ENCODE measurements at regions not wholly inside any gene's neighbourhood (a gene's known extent, or its start where the extent isn't known, plus 50 kb on each side); places are given as distances from the start of the nearest gene placed in this dataset.

DNA sequence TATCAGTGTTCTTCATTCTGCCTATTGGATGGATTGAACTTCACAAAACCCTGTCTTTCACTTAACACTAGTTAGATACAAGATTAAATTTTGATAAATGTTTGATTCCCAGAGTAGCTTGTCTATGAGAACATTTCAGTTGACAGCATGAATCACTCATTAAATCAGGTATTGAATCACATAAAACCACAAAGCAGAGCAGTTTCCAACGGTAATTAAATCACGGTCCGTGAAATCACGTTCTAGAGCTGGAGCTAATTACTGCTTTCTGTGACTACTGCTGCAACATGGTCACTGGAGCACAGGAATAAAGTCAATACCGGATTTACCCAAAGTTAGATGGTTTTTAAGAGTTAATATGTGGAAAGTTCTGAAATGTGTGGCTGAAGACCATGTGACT lies 257.8 kb upstream of the PCDH15 start:
- no peaks in the 10 kb centered on the region for H3K4me1 Mint-ChIP-seq
- H3K27ac Mint-ChIP-seq = no peak overlapping the region
- no peaks in the 10 kb centered on the region for H3K9me3 ChIP-seq (ENCODE audit: control insufficient read depth in 1 of 2, low read length in 2 of 2)
- intact Hi-C loops (cut with micrococcal nuclease) = no loop called here
- H3K27ac ChIP-seq (ENCODE audit: low read depth, low read length) = no peak overlapping the region
- no peaks in the 10 kb centered on the region for H3K27me3 Mint-ChIP-seq
- H3K4me1 ChIP-seq (ENCODE audit: insufficient read depth, low read length) = no peaks in the 10 kb centered on the region
- DNase-seq = no peak
- no peaks in the 10 kb centered on the region for H3K36me3 Mint-ChIP-seq
- no peaks in the 10 kb centered on the region for H3K27me3 ChIP-seq (ENCODE audit: insufficient read depth, low read length)
- ChIA-PET POLR2A (ENCODE audit: partially characterized antibody) (no interaction called here), CTCF (ENCODE audit: partially characterized antibody) (no interaction called here)
- H3K4me3 ChIP-seq (ENCODE audit: low read length in 2 of 2) = no peak overlapping the region
- H3K4me3 Mint-ChIP-seq = no peak overlapping the region
- H3K9me3 Mint-ChIP-seq = peaks cover 0 to 23% (median 6%) of the 10 kb centered on the region in 8 donors
- no peaks in the 10 kb centered on the region for H3K36me3 ChIP-seq (ENCODE audit: insufficient read depth, low read length)

DNA sequence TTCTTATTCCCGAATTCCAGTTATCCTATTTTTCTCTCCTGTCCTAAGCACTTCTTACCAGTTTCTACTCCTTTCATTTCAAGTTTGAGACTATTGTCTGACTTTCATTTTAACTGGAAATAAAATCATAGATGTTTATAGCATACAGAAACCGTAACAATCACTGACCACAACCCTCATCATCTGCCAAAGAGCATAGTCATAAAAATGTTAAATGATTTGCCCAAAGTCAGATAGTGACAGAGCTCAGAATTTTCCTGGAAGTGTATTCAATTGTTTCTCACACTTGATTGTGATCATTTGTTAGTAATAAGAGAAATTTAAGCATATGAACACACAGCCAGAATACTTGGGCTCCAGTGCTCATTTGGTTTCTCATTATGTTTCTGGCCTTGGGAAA lies 250.5 kb upstream of the PCDH15 start:
- intact Hi-C loops (cut with micrococcal nuclease) = no loop called here
- Histone ChIP-seq H3K27ac (ENCODE audit: low read depth, low read length) (no peak overlapping the region), H3K4me3 (ENCODE audit: low read length in 2 of 2) (no peak overlapping the region), H3K27me3 (ENCODE audit: insufficient read depth, low read length) (no peaks in the 10 kb centered on the region), H3K4me1 (ENCODE audit: insufficient read depth, low read length) (no peaks in the 10 kb centered on the region), H3K9me3 (ENCODE audit: control insufficient read depth in 1 of 2, low read length in 2 of 2) (no peaks in the 10 kb centered on the region), H3K36me3 (ENCODE audit: insufficient read depth, low read length) (no peaks in the 10 kb centered on the region)
- H3K27ac Mint-ChIP-seq = no peak overlapping the region
- DNase-seq = no peak
- CTCF ChIA-PET (ENCODE audit: partially characterized antibody) = no interaction called here
- no peaks in the 10 kb centered on the region for H3K36me3 Mint-ChIP-seq
- H3K4me3 Mint-ChIP-seq = no peak overlapping the region
- POLR2A ChIA-PET (ENCODE audit: partially characterized antibody) = no interaction called here
- H3K4me1 Mint-ChIP-seq = peaks cover 0 to 2% (median 0%) of the 10 kb centered on the region in 4 donors
- peaks cover 0 to 11% (median 7%) of the 10 kb centered on the region in 8 donors for H3K9me3 Mint-ChIP-seq
- no peaks in the 10 kb centered on the region for H3K27me3 Mint-ChIP-seq

DNA sequence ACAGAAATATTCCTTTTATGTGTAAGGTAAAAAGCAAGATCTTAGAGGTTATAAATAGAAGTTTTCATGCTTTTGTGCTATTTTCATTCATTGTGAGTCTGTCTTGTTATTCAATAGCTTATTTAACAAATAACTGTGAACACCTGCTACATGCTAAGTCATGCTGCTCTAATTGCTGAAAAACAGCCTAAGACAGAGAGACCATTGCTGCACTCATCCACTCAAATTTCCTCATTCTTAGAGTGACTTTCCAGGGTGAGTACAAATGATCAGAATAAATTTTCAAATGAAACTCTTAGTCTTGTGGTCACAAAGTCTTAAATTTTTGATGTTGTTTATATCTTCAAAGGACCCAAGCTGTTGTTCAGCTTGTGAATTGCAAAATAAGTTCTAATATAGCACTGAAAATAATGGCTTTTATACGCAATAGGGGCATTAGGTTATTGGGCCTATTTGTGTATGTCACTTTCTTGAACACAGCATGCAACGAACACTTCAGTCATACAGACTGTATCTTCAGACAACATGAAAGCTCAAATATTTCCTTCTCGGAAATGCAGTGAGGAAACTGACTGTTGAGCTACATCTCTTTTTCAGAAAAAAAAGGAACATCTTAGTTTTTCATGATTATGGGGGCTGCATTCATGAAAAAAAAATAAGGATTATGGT lies 247.9 kb upstream of the PCDH15 start:
- intact Hi-C loops (cut with micrococcal nuclease) = no loop called here
- H3K4me1 Mint-ChIP-seq = peaks cover 0 to 2% (median 0%) of the 10 kb centered on the region in 4 donors
- no peak overlapping the region for H3K27ac Mint-ChIP-seq
- no peaks in the 10 kb centered on the region for H3K9me3 ChIP-seq (ENCODE audit: control insufficient read depth in 1 of 2, low read length in 2 of 2)
- CTCF ChIA-PET (ENCODE audit: partially characterized antibody) = no interaction called here
- H3K36me3 ChIP-seq (ENCODE audit: insufficient read depth, low read length) = no peaks in the 10 kb centered on the region
- no peak overlapping the region for H3K27ac ChIP-seq (ENCODE audit: low read depth, low read length)
- H3K36me3 Mint-ChIP-seq = no peaks in the 10 kb centered on the region
- DNase-seq = no peak
- H3K27me3 Mint-ChIP-seq = no peaks in the 10 kb centered on the region
- POLR2A ChIA-PET (ENCODE audit: partially characterized antibody) = no interaction called here
- no peak overlapping the region for H3K4me3 ChIP-seq (ENCODE audit: low read length in 2 of 2)
- no peaks in the 10 kb centered on the region for H3K4me1 ChIP-seq (ENCODE audit: insufficient read depth, low read length)
- H3K4me3 Mint-ChIP-seq = no peak overlapping the region
- H3K27me3 ChIP-seq (ENCODE audit: insufficient read depth, low read length) = no peaks in the 10 kb centered on the region
- H3K9me3 Mint-ChIP-seq = peaks cover 0 to 7% (median 4%) of the 10 kb centered on the region in 8 donors

DNA sequence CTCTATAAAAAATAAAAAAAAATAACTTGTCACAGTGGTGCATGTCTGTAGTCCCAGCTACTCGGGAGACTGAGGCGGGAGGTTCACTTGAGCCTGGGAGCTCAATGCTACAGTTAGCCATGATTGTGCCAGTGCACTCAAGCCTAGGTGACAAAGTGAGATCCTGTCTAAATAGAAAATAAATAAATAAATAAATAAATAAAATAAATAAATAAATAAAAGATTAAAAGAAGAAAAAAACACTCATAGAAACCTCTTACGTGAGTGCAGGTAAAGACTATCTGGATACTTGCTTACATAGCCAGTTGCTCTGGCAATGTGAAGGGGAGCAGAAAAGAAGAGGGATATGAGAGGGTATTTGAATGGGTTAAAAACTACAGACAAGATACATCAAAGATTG lies 242.5 kb upstream of the PCDH15 start:
- Mint-ChIP-seq H3K9me3 (peaks cover 0 to 12% (median 7%) of the 10 kb centered on the region in 8 donors), H3K4me3 (no peak overlapping the region), H3K4me1 (no peaks in the 10 kb centered on the region), H3K27me3 (no peaks in the 10 kb centered on the region), H3K27ac (no peak overlapping the region), H3K36me3 (no peaks in the 10 kb centered on the region)
- H3K4me1 ChIP-seq (ENCODE audit: insufficient read depth, low read length) = no peaks in the 10 kb centered on the region
- H3K4me3 ChIP-seq (ENCODE audit: low read length in 2 of 2) = no peak overlapping the region
- POLR2A ChIA-PET (ENCODE audit: partially characterized antibody) = no interaction called here
- CTCF ChIA-PET (ENCODE audit: partially characterized antibody) = no interaction called here
- H3K9me3 ChIP-seq (ENCODE audit: control insufficient read depth in 1 of 2, low read length in 2 of 2) = no peaks in the 10 kb centered on the region
- H3K27me3 ChIP-seq (ENCODE audit: insufficient read depth, low read length) = no peaks in the 10 kb centered on the region
- no peaks in the 10 kb centered on the region for H3K36me3 ChIP-seq (ENCODE audit: insufficient read depth, low read length)
- H3K27ac ChIP-seq (ENCODE audit: low read depth, low read length) = no peak overlapping the region
- no peak for DNase-seq
- intact Hi-C loops (cut with micrococcal nuclease) = no loop called here

DNA sequence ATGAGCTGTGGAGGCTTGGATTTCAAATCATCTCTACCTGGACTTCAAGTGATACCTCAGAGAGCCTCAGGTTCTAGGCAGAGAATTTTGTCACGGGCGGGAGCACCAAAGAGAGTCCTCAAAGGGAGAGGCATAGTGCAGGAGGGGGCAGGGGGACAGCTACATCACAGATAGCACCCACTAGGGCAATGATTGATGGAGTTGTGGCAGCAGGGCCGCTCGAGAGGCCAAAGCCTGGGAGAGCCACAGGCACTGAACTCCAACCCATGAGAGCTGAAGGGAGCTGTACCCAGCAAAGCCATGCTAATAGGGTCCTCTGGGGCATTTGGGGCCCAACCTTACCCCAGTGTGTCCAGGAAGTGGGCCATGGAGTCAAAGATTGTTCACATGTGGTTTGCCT lies 232.0 kb upstream of the PCDH15 start:
- intact Hi-C loops (cut with micrococcal nuclease) = no loop called here
- H3K36me3 ChIP-seq (ENCODE audit: insufficient read depth, low read length) = no peaks in the 10 kb centered on the region

DNA sequence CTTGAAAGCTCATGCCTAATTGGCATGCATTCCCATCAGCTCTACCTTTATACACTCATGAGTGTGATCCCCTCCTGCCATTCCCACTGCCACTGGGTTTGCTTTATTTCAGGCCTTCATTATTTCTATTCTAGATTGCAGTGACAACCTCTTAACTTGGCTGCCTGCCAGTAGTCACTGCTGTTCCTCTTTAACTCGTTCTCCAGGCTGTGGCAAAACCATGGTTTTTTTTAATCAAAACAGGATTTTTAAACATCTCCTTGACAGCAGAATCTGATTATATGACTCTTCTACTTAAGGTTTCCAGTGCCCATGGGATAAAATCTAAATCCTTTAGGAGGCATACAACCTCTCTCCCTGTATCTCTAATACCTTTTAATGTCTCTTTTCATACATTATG lies 223.7 kb upstream of the PCDH15 start:
- Histone ChIP-seq H3K4me1 (ENCODE audit: insufficient read depth, low read length) (no peaks in the 10 kb centered on the region), H3K4me3 (ENCODE audit: low read length in 2 of 2) (no peak overlapping the region), H3K27ac (ENCODE audit: low read depth, low read length) (no peak overlapping the region), H3K9me3 (ENCODE audit: control insufficient read depth in 1 of 2, low read length in 2 of 2) (no peaks in the 10 kb centered on the region), H3K27me3 (ENCODE audit: insufficient read depth, low read length) (no peaks in the 10 kb centered on the region), H3K36me3 (ENCODE audit: insufficient read depth, low read length) (no peaks in the 10 kb centered on the region)
- H3K4me1 Mint-ChIP-seq = no peaks in the 10 kb centered on the region
- no peak for DNase-seq
- H3K9me3 Mint-ChIP-seq = peaks cover 0 to 13% (median 4%) of the 10 kb centered on the region in 8 donors
- CTCF ChIA-PET (ENCODE audit: partially characterized antibody) = no interaction called here
- no peak overlapping the region for H3K27ac Mint-ChIP-seq
- H3K4me3 Mint-ChIP-seq = peak overlapping the region in 1 of 8 donors; percentile 4
- H3K36me3 Mint-ChIP-seq = no peaks in the 10 kb centered on the region
- H3K27me3 Mint-ChIP-seq = no peaks in the 10 kb centered on the region
- intact Hi-C loops (cut with micrococcal nuclease) = no loop called here
- POLR2A ChIA-PET (ENCODE audit: partially characterized antibody) = no interaction called here

More for the DNA sequence above, 232.0 kb upstream of the PCDH15 start:
- Mint-ChIP-seq H3K4me1 (no peaks in the 10 kb centered on the region), H3K9me3 (peaks cover 2 to 17% (median 9%) of the 10 kb centered on the region in 8 donors), H3K27me3 (no peaks in the 10 kb centered on the region), H3K4me3 (no peak overlapping the region), H3K27ac (no peak overlapping the region), H3K36me3 (no peaks in the 10 kb centered on the region)
- Histone ChIP-seq H3K27ac (ENCODE audit: low read depth, low read length) (no peak overlapping the region), H3K27me3 (ENCODE audit: insufficient read depth, low read length) (no peaks in the 10 kb centered on the region), H3K9me3 (ENCODE audit: control insufficient read depth in 1 of 2, low read length in 2 of 2) (peaks cover 0 to 4% of the 10 kb centered on the region in 2 donors), H3K4me1 (ENCODE audit: insufficient read depth, low read length) (no peaks in the 10 kb centered on the region), H3K4me3 (ENCODE audit: low read length in 2 of 2) (no peak overlapping the region)
- CTCF ChIA-PET (ENCODE audit: partially characterized antibody) = no interaction called here
- POLR2A ChIA-PET (ENCODE audit: partially characterized antibody) = no interaction called here
- no peak for DNase-seq

DNA sequence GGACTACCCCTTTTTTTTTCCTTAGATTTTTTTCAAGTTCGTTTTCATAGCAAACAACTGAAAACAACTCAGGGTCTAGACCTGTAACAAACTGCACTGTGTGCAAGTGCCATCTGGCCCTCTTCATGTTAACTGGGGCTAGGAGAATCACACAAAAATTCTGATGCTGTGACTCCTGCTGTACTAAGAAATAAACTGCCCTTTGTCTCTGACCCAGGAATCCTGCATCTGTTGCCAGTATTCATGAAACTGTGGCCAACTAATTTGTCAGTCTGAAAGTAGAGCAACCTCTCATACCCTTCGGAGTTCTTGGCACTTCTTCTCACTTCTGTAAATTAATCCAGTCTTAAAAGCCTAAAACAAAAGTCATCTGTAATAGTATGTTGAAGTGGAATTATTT lies 218.4 kb upstream of the PCDH15 start:
- no peak overlapping the region for H3K4me3 ChIP-seq (ENCODE audit: low read length in 2 of 2)
- DNase-seq = no peak
- H3K27ac ChIP-seq (ENCODE audit: low read depth, low read length) = no peak overlapping the region
- Mint-ChIP-seq H3K4me1 (no peaks in the 10 kb centered on the region), H3K36me3 (no peaks in the 10 kb centered on the region), H3K27me3 (no peaks in the 10 kb centered on the region), H3K27ac (no peak overlapping the region), H3K9me3 (peaks cover 0 to 14% (median 4%) of the 10 kb centered on the region in 8 donors), H3K4me3 (no peak overlapping the region)
- no peaks in the 10 kb centered on the region for H3K27me3 ChIP-seq (ENCODE audit: insufficient read depth, low read length)
- POLR2A ChIA-PET (ENCODE audit: partially characterized antibody) = no interaction called here
- no peaks in the 10 kb centered on the region for H3K4me1 ChIP-seq (ENCODE audit: insufficient read depth, low read length)
- no peaks in the 10 kb centered on the region for H3K36me3 ChIP-seq (ENCODE audit: insufficient read depth, low read length)
- intact Hi-C loops (cut with micrococcal nuclease) = no loop called here
- CTCF ChIA-PET (ENCODE audit: partially characterized antibody) = no interaction called here
- no peaks in the 10 kb centered on the region for H3K9me3 ChIP-seq (ENCODE audit: control insufficient read depth in 1 of 2, low read length in 2 of 2)

DNA sequence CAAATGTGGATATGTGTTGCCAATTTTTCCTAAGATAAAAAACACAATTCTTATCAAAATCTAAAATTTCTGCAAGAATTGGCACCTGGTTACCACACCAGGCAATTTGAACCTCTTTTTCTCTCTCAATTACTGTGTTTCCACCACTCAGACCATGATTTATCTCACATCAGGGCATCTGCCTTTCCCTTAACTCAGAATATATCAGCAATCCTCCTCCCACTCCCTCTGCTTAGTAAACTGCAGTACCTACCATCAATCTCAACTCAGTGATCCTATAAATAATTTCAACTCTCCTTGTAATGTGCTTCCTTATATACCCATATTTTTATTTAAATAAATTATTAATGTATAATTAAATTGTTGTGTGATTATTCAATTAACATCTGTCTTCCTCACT lies 212.3 kb upstream of the PCDH15 start:
- ChIA-PET POLR2A (ENCODE audit: partially characterized antibody) (no interaction called here), CTCF (ENCODE audit: partially characterized antibody) (no interaction called here)
- H3K36me3 Mint-ChIP-seq = no peaks in the 10 kb centered on the region
- no peak for DNase-seq
- peaks cover 0 to 10% (median 6%) of the 10 kb centered on the region in 8 donors for H3K9me3 Mint-ChIP-seq
- Histone ChIP-seq H3K36me3 (ENCODE audit: insufficient read depth, low read length) (no peaks in the 10 kb centered on the region), H3K9me3 (ENCODE audit: control insufficient read depth in 1 of 2, low read length in 2 of 2) (no peaks in the 10 kb centered on the region), H3K4me3 (ENCODE audit: low read length in 2 of 2) (no peak overlapping the region), H3K27me3 (ENCODE audit: insufficient read depth, low read length) (no peaks in the 10 kb centered on the region), H3K4me1 (ENCODE audit: insufficient read depth, low read length) (no peaks in the 10 kb centered on the region), H3K27ac (ENCODE audit: low read depth, low read length) (no peak overlapping the region)
- H3K27ac Mint-ChIP-seq = no peak overlapping the region
- no peak overlapping the region for H3K4me3 Mint-ChIP-seq
- intact Hi-C loops (cut with micrococcal nuclease) = no loop called here
- H3K4me1 Mint-ChIP-seq = no peaks in the 10 kb centered on the region
- H3K27me3 Mint-ChIP-seq = no peaks in the 10 kb centered on the region
